H9 (cell line): ENCODE measurements at regions not wholly inside any gene's neighbourhood (a gene's known extent, or its start where the extent isn't known, plus 50 kb on each side); places are given as distances from the start of the nearest gene placed in this dataset.

ENCODE experiments used
- DNase-seq: peaks from one replicate; pipeline ENCODE4 v3.0.0-alpha.2; 2017
- H2AFZ ChIP-seq: one replicate; pipeline ENCODE4 v1.6.1; 2013; ENCODE audit warnings: mild to moderate bottlenecking, low read length, control low read depth, moderate library complexity
- H2AK5ac ChIP-seq: 2 replicates; pipeline ENCODE4 v1.6.1; 2013; ENCODE audit warnings: low read length, control low read depth, mixed read lengths; ENCODE audit not compliant: insufficient read length
- H2BK120ac ChIP-seq: one replicate; pipeline ENCODE4 v1.6.1; 2013; ENCODE audit warnings: low read depth, mild to moderate bottlenecking, low read length, control low read depth, inconsistent platforms; ENCODE audit not compliant: poor library complexity, severe bottlenecking
- H2BK12ac ChIP-seq: 2 replicates; pipeline ENCODE4 v1.6.1; 2013; ENCODE audit warnings: low read length, control low read depth, mixed read lengths, low read depth; ENCODE audit not compliant: insufficient read length
- H2BK15ac ChIP-seq: 2 replicates; pipeline ENCODE4 v1.6.1; 2013; ENCODE audit warnings: low read depth, low read length, control low read depth
- H2BK20ac ChIP-seq: one replicate; pipeline ENCODE4 v1.6.1; 2013; ENCODE audit warnings: low read depth, mild to moderate bottlenecking, low read length, control low read depth, inconsistent platforms; ENCODE audit not compliant: poor library complexity, severe bottlenecking
- H2BK5ac ChIP-seq: 2 replicates; pipeline ENCODE4 v1.6.1; 2013; ENCODE audit warnings: low read length, control low read depth, mixed read lengths; ENCODE audit not compliant: insufficient read length
- H3K14ac ChIP-seq: 2 replicates; pipeline ENCODE4 v1.6.1; 2013; ENCODE audit warnings: low read length, control low read depth; ENCODE audit not compliant: insufficient read depth
- H3K18ac ChIP-seq: 2 replicates; pipeline ENCODE4 v1.6.1; 2013; ENCODE audit warnings: low read depth, mild to moderate bottlenecking, mixed read lengths, low read length, control low read depth; ENCODE audit not compliant: insufficient read length
- H3K23ac ChIP-seq: 2 replicates; pipeline ENCODE4 v1.6.1; 2013; ENCODE audit warnings: low read length, control low read depth, mixed read lengths, low read depth; ENCODE audit not compliant: insufficient read length
- H3K23me2 ChIP-seq: 2 replicates; pipeline ENCODE4 v1.6.1; 2013; ENCODE audit warnings: low read depth, mild to moderate bottlenecking, mixed read lengths, low read length, control low read depth; ENCODE audit not compliant: insufficient read length, poor library complexity, severe bottlenecking
- H3K27ac ChIP-seq: 2 replicates; pipeline ENCODE4 v1.5.1; 2013; ENCODE audit warnings: low read length, control low read depth, mixed read lengths, low read depth; ENCODE audit not compliant: insufficient read length
- H3K27me3 ChIP-seq: 2 replicates; pipeline ENCODE4 v1.6.1; 2013; ENCODE audit warnings: low read length, control low read depth, inconsistent platforms; ENCODE audit not compliant: insufficient read depth
- H3K4ac ChIP-seq: 2 replicates; pipeline ENCODE4 v1.6.1; 2013; ENCODE audit warnings: low read depth, mild to moderate bottlenecking, control low read depth, inconsistent platforms, low read length, moderate library complexity
- H3K4me1 ChIP-seq: 2 replicates; pipeline ENCODE4 v1.6.1; 2013; ENCODE audit warnings: low read length, control low read depth, inconsistent platforms; ENCODE audit not compliant: insufficient read depth
- H3K4me2 ChIP-seq: 2 replicates; pipeline ENCODE4 v1.6.1; 2013; ENCODE audit warnings: low read length, control low read depth, mixed read lengths; ENCODE audit not compliant: insufficient read length, insufficient read depth
- H3K56ac ChIP-seq: 2 replicates; pipeline ENCODE4 v1.6.1; 2013; ENCODE audit warnings: low read depth, mild to moderate bottlenecking, mixed read lengths, low read length, control low read depth; ENCODE audit not compliant: insufficient read length
- H3K79me1 ChIP-seq: 2 replicates; pipeline ENCODE4 v1.6.1; 2013; ENCODE audit warnings: low read depth, mild to moderate bottlenecking, moderate library complexity, low read length, control low read depth, inconsistent platforms; ENCODE audit not compliant: insufficient read depth, poor library complexity, severe bottlenecking
- H3K79me2 ChIP-seq: 2 replicates; pipeline ENCODE4 v1.6.1; 2013; ENCODE audit warnings: low read length, control low read depth, inconsistent platforms; ENCODE audit not compliant: insufficient read depth
- H3K9ac ChIP-seq: 2 replicates; pipeline ENCODE4 v1.6.1; 2013; ENCODE audit warnings: low read length, control low read depth, mixed read lengths; ENCODE audit not compliant: insufficient read length; ENCODE audit errors: extremely low read depth
- H3K9me3 ChIP-seq: one replicate; pipeline ENCODE4 v1.6.1; 2013; ENCODE audit warnings: low read depth, low read length, inconsistent platforms; ENCODE audit not compliant: control insufficient read depth
- H3T11ph ChIP-seq: one replicate; pipeline ENCODE4 v1.6.1; 2013; ENCODE audit warnings: mild to moderate bottlenecking, low read length, control low read depth, inconsistent platforms
- H4K20me1 ChIP-seq: one replicate; pipeline ENCODE4 v1.6.1; 2013; ENCODE audit not compliant: control insufficient read depth, insufficient read length, insufficient read depth
- H4K5ac ChIP-seq: 2 replicates; pipeline ENCODE4 v1.6.1; 2013; ENCODE audit warnings: low read depth, mild to moderate bottlenecking, mixed read lengths, low read length, control low read depth; ENCODE audit not compliant: insufficient read length
- H4K8ac ChIP-seq: replicated peaks from 2 replicates; pipeline ENCODE4 v1.6.1; 2013; ENCODE audit warnings: low read length, control low read depth, mixed read lengths, low read depth; ENCODE audit not compliant: insufficient read length
- H4K91ac ChIP-seq: 2 replicates; pipeline ENCODE4 v1.6.1; 2013; ENCODE audit warnings: low read depth, mild to moderate bottlenecking, moderate library complexity, mixed read lengths, low read length, control low read depth; ENCODE audit not compliant: insufficient read length
- H3K27ac Mint-ChIP-seq, 3 experiments: 2 replicates in 2 of 3; 3 replicates in 1 of 3; pipeline ENCODE4 v1.8.0; 2020 to 2021; ENCODE audit warnings: mixed read lengths in 3 of 3, mild to moderate bottlenecking in 1 of 3, moderate library complexity in 1 of 3
- H3K27me3 Mint-ChIP-seq: 2 replicates; pipeline ENCODE4 v1.8.0; 2021; ENCODE audit warnings: low read depth, mild to moderate bottlenecking, moderate library complexity, mixed read lengths
- H3K36me3 Mint-ChIP-seq, 3 experiments: 2 replicates in 2 of 3; 3 replicates in 1 of 3; pipeline ENCODE4 v1.8.0; 2020 to 2021; ENCODE audit warnings: low read depth in 3 of 3, mixed read lengths in 3 of 3; ENCODE audit not compliant: insufficient read depth in 1 of 3
- H3K4me1 Mint-ChIP-seq, 2 experiments: 2 replicates each; pipeline ENCODE4 v1.8.0; 2020; ENCODE audit warnings: mixed read lengths in 2 of 2
- H3K4me3 Mint-ChIP-seq, 2 experiments: 2 replicates in 1 of 2; 3 replicates in 1 of 2; pipeline ENCODE4 v1.8.0; 2020 to 2021; ENCODE audit warnings: mild to moderate bottlenecking in 2 of 2, mixed read lengths in 2 of 2, moderate library complexity in 1 of 2
- H3K9me3 Mint-ChIP-seq, 2 experiments: 2 replicates in 1 of 2; 3 replicates in 1 of 2; pipeline ENCODE4 v1.8.0; 2020; ENCODE audit warnings: mild to moderate bottlenecking in 2 of 2, mixed read lengths in 2 of 2, moderate library complexity in 1 of 2
- CTCF ChIP-seq: fragments of 200-600 bp; sonication (generic); conservative IDR thresholded peaks from 3 replicates; pipeline ENCODE4 v1.8.0; 2021; ENCODE audit warnings: antibody characterized with exemption, mild to moderate bottlenecking

GRCh38 chr14:97452314-97452713 is 655.1 kb downstream of the VRK1 start:
- Histone ChIP-seq H3K79me1 (no peaks in the 10 kb centered on the region), H4K8ac (no peak overlapping the region), H3K27me3 (no peaks in the 10 kb centered on the region), H3K14ac (no peak overlapping the region), H3K23me2 (no peaks in the 10 kb centered on the region), H3K18ac (no peak overlapping the region), H4K91ac (no peak overlapping the region), H2AFZ (no peak overlapping the region), H2BK15ac (no peak overlapping the region), H3T11ph (no peak overlapping the region), H3K4ac (no peak overlapping the region), H3K9ac (no peak overlapping the region), H2BK120ac (no peak overlapping the region), H3K79me2 (no peaks in the 10 kb centered on the region), H2AK5ac (no peak overlapping the region), H3K56ac (no peak overlapping the region), H4K20me1 (no peaks in the 10 kb centered on the region), H2BK12ac (no peak overlapping the region), H3K27ac (no peak overlapping the region), H3K23ac (no peak overlapping the region), H3K9me3 (no peaks in the 10 kb centered on the region), H3K4me1 (no peaks in the 10 kb centered on the region), H2BK20ac (no peak overlapping the region), H3K4me2 (no peak overlapping the region), H4K5ac (no peak overlapping the region), H2BK5ac (no peak overlapping the region)
- Mint-ChIP-seq H3K9me3 (no peaks in the 10 kb centered on the region), H3K4me1 (no peaks in the 10 kb centered on the region), H3K27ac (no peak overlapping the region), H3K36me3 (no peaks in the 10 kb centered on the region), H3K4me3 (no peak overlapping the region), H3K27me3 (peaks cover 13% of the 10 kb centered on the region)
- TF ChIP-seq CTCF: no peak
- no peak for DNase-seq
